Keratinocyte (primary cell): ENCODE measurements at regions not wholly inside any gene's neighbourhood (a gene's known extent, or its start where the extent isn't known, plus 50 kb on each side); places are given as distances from the start of the nearest gene placed in this dataset.

Experiments
- DNase-seq: peaks from one replicate; pipeline ENCODE4 v3.0.0-alpha.2; 2011; ENCODE audit warnings: low read depth, missing footprints, low spot score
- FAIRE-seq: peaks from 2 replicates; lab custom pipeline; 2011; peaks lifted over from hg19 to GRCh38; lab: Jason Lieb, UNC
- H2AFZ ChIP-seq: 2 replicates; pipeline ENCODE4 v1.6.0; 2012; ENCODE audit warnings: low read length, control low read depth, inconsistent platforms; ENCODE audit not compliant: control insufficient read depth
- H3K27ac ChIP-seq: 2 replicates; pipeline ENCODE4 v1.5.1; 2011; ENCODE audit warnings: low read length; ENCODE audit not compliant: control insufficient read depth, insufficient read depth
- H3K27me3 ChIP-seq: 3 replicates; pipeline ENCODE4 v1.6.0; 2011; ENCODE audit warnings: low read length; ENCODE audit not compliant: control insufficient read depth, insufficient read depth; ENCODE audit errors: extremely low read depth
- H3K36me3 ChIP-seq, 2 experiments: 2 replicates in 1 of 2; 3 replicates in 1 of 2; pipeline ENCODE4 v1.5.1; 2011; ENCODE audit warnings: low read length in 2 of 2, mild to moderate bottlenecking in 1 of 2; ENCODE audit not compliant: control insufficient read depth in 2 of 2, insufficient read depth in 2 of 2; ENCODE audit errors: extremely low read depth in 1 of 2
- H3K4me1 ChIP-seq: 3 replicates; pipeline ENCODE4 v1.5.1; 2011; ENCODE audit warnings: low read length; ENCODE audit not compliant: control insufficient read depth, insufficient read depth; ENCODE audit errors: extremely low read depth
- H3K4me2 ChIP-seq: 3 replicates; pipeline ENCODE4 v1.6.0; 2011; ENCODE audit warnings: low read depth, low read length; ENCODE audit not compliant: control insufficient read depth, insufficient read depth; ENCODE audit errors: extremely low read depth
- H3K4me3 ChIP-seq, 3 experiments: fragments of 200-600 bp in 1 of 3; sonication (generic) in 1 of 3; 2 replicates in 2 of 3; 3 replicates in 1 of 3; pipeline ENCODE4 v1.5.1; 2011 to 2016; ENCODE audit warnings: low read length in 3 of 3, mild to moderate bottlenecking in 3 of 3, control low read depth in 2 of 3, inconsistent platforms in 1 of 3, low read depth in 1 of 3, mixed read lengths in 1 of 3, mixed run types in 1 of 3, moderate library complexity in 1 of 3; ENCODE audit not compliant: control insufficient read depth in 2 of 3, insufficient read depth in 2 of 3; ENCODE audit errors: extremely low read depth in 1 of 3
- H3K79me2 ChIP-seq: 2 replicates; pipeline ENCODE4 v1.6.0; 2012; ENCODE audit warnings: low read length; ENCODE audit not compliant: control insufficient read depth, insufficient read depth
- H3K9ac ChIP-seq: 3 replicates; pipeline ENCODE4 v1.6.0; 2011; ENCODE audit warnings: low read length; ENCODE audit not compliant: control insufficient read depth, insufficient read depth; ENCODE audit errors: extremely low read depth
- H3K9me1 ChIP-seq: 3 replicates; pipeline ENCODE4 v1.6.0; 2011; ENCODE audit warnings: low read length; ENCODE audit not compliant: control insufficient read depth, insufficient read depth; ENCODE audit errors: extremely low read depth
- H3K9me3 ChIP-seq: 2 replicates; pipeline ENCODE4 v1.5.1; 2012; ENCODE audit warnings: low read depth, low read length; ENCODE audit not compliant: control insufficient read depth
- H4K20me1 ChIP-seq: 3 replicates; pipeline ENCODE4 v1.6.0; 2011; ENCODE audit warnings: low read length; ENCODE audit not compliant: control insufficient read depth, insufficient read depth; ENCODE audit errors: extremely low read depth
- EZH2 ChIP-seq: IDR thresholded peaks from one replicate; pipeline ENCODE4 v1.6.1; 2012; ENCODE audit warnings: inconsistent platforms, mild to moderate bottlenecking, low read length, moderate library complexity
- dilution Hi-C: fragments of 300-500 bp; cut with MboI; formaldehyde crosslinking; loops from one replicate; pipeline ENCODE4 v1.7.0; 2020; ENCODE audit warnings: low sequenced_read_pairs; ENCODE audit not compliant: extremely low pct_ligation_motif_present
- TF ChIP-seq, protein P1 (sequence below), 3 experiments: IDR thresholded peaks in 1 of 3; conservative IDR thresholded peaks in 1 of 3; optimal IDR thresholded peaks in 1 of 3; 2 replicates in 2 of 3; 3 replicates in 1 of 3; pipeline versions ENCODE3 to v1.5.1; 2011; ENCODE audit warnings: low read length in 3 of 3, mild to moderate bottlenecking in 3 of 3, moderate library complexity in 2 of 3, control low read depth in 1 of 3, inconsistent platforms in 1 of 3; ENCODE audit not compliant: insufficient read depth in 2 of 3; ENCODE audit errors: extremely low read depth in 1 of 3

DNA sequence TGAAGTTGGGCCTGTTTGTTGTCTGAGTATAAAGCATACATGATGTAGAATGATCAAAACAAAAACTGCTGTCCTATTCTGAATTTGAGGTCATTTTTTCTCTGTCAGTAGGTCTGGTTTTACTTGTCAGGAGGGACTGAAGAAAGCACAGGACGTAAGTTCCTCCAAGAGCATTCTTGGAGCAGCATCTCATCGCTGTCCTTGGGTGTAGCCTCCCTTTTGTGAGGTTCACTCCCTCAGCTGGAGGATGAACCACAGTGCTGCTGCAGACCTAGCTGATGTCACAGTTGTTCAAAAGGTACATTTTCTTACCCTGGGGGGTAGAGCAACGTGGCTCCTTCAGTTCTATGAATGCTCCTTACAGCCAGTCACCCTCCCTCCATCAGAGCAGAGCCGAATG is 490.0 kb upstream of the TBL1XR1 start:
- Histone ChIP-seq H3K9me1 (no peaks in the 10 kb centered on the region), H3K4me2 (no peak overlapping the region), H3K4me1 (no peaks in the 10 kb centered on the region), H3K9ac (no peak overlapping the region), H3K27ac (no peak overlapping the region), H3K36me3 (no peaks in the 10 kb centered on the region), H4K20me1 (no peaks in the 10 kb centered on the region), H2AFZ (no peak overlapping the region), H3K27me3 (no peaks in the 10 kb centered on the region), H3K79me2 (no peaks in the 10 kb centered on the region), H3K4me3 (no peak overlapping the region), H3K9me3 (no peaks in the 10 kb centered on the region)
- FAIRE-seq, result no peak
- no peak for TF ChIP-seq EZH2
- DNase-seq, result no peak
- dilution Hi-C loops, result no loop called here

DNA sequence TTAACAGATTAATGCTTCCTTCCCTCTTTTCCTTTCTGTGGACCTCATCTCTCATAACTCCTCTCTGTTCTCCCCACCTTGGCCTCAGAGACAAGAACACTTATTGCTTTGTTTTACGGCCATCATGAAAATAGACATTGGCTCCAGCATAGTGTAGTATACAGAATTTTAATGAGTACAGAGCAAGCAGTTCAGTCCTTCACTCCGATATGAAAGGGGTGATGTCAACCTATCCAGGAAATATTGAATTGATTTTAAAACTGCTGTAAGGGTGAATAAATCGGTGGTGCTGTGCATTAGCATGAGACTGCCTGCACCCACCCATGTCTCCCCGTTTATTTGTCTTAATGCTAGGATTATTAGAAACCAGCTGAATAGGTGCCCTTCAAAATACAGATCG is 490.9 kb upstream of the TBL1XR1 start:
- dilution Hi-C loops, result no loop called here
- TF ChIP-seq EZH2, result no peak
- no peak overlapping the region for H3K4me3 ChIP-seq

DNA sequence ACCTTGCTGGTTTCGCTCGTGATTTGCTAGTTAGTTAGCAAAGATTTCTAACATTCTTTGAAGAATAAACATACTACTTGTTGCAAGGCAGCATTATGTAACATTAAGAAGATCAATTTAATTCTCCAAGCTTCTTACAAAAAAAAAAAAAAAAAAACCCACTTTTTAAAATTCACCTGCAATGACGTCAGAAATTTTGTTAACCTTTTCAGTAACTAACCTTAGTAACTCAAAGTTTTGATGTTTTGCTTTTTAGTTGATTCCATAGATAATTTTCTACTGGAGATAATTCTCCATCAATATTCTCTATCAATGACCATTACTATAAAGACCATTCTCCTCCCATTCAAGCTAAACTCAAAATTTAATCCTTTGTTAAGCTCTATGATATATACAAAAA is 491.8 kb upstream of the TBL1XR1 start:
- no peak overlapping the region for H3K27ac ChIP-seq
- FAIRE-seq, result no peak
- no peaks in the 10 kb centered on the region for H3K36me3 ChIP-seq

More for the DNA sequence above, 490.9 kb upstream of the TBL1XR1 start:
- Histone ChIP-seq H3K36me3 (no peaks in the 10 kb centered on the region), H3K9me1 (no peaks in the 10 kb centered on the region), H3K79me2 (no peaks in the 10 kb centered on the region), H3K9me3 (no peaks in the 10 kb centered on the region), H3K27ac (no peak overlapping the region), H3K4me1 (no peaks in the 10 kb centered on the region), H3K4me2 (no peak overlapping the region), H4K20me1 (no peaks in the 10 kb centered on the region), H3K27me3 (no peaks in the 10 kb centered on the region), H3K9ac (no peak overlapping the region), H2AFZ (no peak overlapping the region)
- FAIRE-seq (no peak), DNase-seq (no peak)

More for the DNA sequence above, 491.8 kb upstream of the TBL1XR1 start:
- Histone ChIP-seq H4K20me1 (no peaks in the 10 kb centered on the region), H3K4me3 (no peak overlapping the region), H3K27me3 (no peaks in the 10 kb centered on the region), H2AFZ (no peak overlapping the region), H3K9me1 (no peaks in the 10 kb centered on the region), H3K4me1 (no peaks in the 10 kb centered on the region), H3K9me3 (no peaks in the 10 kb centered on the region), H3K9ac (no peak overlapping the region), H3K4me2 (no peak overlapping the region), H3K79me2 (no peaks in the 10 kb centered on the region)
- TF ChIP-seq, protein P1, sequence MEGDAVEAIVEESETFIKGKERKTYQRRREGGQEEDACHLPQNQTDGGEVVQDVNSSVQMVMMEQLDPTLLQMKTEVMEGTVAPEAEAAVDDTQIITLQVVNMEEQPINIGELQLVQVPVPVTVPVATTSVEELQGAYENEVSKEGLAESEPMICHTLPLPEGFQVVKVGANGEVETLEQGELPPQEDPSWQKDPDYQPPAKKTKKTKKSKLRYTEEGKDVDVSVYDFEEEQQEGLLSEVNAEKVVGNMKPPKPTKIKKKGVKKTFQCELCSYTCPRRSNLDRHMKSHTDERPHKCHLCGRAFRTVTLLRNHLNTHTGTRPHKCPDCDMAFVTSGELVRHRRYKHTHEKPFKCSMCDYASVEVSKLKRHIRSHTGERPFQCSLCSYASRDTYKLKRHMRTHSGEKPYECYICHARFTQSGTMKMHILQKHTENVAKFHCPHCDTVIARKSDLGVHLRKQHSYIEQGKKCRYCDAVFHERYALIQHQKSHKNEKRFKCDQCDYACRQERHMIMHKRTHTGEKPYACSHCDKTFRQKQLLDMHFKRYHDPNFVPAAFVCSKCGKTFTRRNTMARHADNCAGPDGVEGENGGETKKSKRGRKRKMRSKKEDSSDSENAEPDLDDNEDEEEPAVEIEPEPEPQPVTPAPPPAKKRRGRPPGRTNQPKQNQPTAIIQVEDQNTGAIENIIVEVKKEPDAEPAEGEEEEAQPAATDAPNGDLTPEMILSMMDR (optimal IDR thresholded peaks at IDR 0.05 in 1 of 3, IDR thresholded peaks at IDR 0.05 in 1 of 3, conservative IDR thresholded peaks at IDR 0.05 in 1 of 3; ENCODE audit: extremely low read depth in 1 of 3, insufficient read depth in 2 of 3, low read length in 3 of 3), result no peak
- TF ChIP-seq EZH2, result no peak
- no peak for DNase-seq
- dilution Hi-C loops, result no loop called here
